Hematopoietic multipotent progenitor cell treated with erythropoietin and hydrocortisone succinate and interleukin-3 and kit ligand, for 4 days (in vitro differentiated cells): ENCODE measurements at regions not wholly inside any gene's neighbourhood (a gene's known extent, or its start where the extent isn't known, plus 50 kb on each side); places are given as distances from the start of the nearest gene placed in this dataset.

Experiments
- DNase-seq: peaks from one replicate; pipeline ENCODE4 v3.0.0-alpha.2; 2015

DNA sequence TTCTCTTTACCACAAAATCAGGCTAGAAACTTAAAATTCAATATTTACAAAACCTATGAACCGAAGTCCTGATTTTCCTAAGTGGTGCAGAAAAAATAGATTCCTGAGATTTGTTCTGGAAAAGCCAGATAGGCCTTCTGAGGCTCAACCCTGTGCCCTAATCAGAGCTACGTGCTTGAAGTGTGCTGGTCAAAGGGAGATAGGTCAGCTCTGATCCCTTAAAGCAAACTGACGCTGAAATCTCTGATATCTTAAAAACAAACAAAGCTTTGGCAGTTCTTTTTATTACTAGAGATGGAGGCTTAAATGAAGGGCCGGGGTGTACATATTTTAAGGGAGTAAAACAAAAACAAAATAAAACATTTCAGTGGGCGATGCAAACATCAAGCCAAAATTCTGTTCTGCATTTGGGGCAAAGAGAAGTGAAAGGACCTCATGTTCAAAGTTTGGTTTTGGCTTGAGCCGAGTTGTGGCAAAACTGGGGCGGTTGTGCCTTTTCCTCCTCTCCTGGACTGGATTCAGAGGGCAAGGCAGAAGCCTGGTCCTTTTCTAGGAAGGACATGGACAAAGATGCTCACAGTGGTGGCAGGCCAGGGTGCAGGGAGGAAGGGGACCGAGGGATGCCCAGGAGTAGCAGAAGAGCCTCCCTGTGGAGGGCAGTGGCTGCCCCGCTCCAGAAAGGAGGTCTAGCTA, 295.0 kb downstream of the CDCA7 start:
- no peak for DNase-seq

DNA sequence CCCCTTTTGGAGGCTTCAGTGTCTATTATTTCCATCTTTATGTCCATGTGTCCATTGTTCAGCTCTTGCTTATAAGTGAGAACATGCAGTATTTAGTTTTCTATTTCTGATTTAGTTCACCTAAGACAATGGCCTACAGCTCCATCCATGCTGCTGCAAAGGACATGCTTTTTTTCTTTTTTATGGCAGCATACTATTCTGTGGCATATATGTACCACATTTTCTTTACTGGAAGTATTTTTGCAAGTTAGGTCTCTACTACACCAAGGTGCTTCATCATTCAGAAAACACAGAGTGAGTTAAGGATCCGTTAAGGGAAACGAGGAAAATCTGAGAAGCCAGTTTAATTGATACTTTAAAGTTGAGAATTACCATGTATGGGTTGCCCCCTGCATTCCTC, 297.2 kb downstream of the CDCA7 start:
- no peak for DNase-seq

DNA sequence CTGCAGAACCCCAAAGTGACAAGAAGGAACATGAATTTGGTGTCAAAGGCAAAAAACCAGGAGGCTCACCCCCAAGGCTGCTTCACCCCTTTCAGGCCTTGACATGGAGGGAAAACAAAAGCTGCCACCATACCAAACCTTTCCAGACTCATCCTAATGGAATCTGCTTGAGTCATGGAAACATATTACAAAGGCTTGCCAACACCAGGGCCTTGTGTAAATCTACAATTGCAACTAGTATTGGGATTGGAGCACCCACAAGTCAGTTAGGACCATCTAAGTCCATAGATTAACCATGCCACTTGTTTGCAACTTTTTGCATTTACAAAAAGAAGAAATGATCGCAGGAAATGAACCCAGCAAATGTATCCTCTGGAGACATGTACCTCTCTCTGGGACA, 297.6 kb downstream of the CDCA7 start:
- no peak for DNase-seq

DNA sequence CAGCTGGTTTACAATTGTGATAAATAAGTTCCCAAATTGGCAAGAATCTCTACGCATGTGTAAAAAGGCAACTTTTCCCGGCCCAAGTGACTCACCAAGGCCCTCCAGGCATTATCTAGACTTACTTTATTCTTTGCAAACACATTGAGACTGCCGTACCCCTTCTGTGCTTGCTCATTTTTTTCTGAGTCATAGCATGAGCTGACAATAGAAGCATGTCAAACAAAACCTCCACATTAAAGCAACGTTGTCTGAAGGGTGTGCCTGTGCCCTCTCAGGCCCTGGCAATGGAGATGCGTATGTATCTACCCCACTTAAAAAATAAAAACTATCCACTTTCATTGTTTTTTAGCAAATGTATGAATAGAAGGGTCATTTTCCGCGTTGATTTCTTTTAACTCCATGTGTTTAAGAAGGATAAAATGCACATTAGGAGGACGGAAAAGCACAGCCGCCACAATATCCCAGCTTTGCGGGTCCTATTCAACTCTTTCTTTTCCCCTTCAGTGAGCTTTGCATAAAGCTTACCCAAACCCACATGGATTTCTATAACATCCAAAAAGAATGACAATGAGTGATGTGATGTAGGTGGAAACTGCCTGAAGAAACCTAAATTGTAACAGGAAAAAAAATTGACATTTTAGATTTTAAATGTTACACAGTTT, 298.2 kb downstream of the CDCA7 start:
- no peak for DNase-seq

DNA sequence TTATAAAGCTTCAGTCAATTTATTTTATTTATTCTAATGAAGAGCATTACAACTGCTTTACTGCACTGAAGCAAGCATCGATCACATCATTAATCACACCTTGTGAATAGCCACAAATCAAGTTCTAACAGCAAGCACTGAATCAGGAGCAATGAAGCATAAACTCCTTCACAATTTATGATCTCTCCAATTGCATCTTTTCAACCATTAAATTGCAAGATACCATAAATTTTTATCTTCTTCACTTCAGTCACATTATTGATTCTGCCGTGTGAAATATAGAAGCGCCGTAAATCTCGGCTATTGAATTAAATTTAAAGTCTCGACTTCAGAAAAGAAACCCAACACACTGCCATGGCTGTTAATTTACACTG, 298.7 kb downstream of the CDCA7 start:
- DNase-seq: no peak

DNA sequence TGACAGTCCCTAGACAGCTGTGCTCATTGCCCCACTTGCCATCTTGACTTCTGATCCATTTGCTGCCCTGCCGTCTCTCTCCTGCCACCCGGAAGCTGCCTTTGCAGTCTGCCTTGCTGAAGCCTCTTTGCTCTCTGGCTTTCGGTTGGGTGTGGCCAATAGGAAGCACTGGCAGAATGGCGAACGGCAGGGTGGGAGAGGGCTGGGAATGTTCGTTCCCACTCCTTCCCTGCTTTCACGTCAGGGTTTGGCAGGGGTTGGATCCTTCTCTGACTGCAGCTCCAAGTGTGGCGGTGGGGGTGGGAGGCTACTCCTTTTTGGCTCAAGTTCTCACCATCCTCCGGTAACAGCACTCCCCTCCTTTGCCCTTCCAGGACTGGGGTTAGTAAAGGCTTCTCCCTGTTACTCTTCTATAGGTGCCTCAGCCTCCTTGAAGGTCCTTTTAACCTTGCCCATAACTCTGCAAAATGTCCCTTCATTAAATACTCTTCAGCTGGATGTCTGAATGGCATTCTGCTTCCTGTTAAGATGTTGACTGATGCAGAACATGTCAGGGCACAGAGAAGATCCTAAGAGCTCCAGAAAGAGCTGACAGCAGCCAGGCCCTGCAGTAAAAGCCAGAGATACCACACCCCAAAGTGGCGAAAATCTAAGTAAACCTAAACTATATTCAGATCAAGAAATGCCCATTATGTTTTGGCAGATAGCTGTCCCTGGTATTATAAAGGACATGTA, 299.7 kb downstream of the CDCA7 start:
- DNase-seq: no peak

DNA sequence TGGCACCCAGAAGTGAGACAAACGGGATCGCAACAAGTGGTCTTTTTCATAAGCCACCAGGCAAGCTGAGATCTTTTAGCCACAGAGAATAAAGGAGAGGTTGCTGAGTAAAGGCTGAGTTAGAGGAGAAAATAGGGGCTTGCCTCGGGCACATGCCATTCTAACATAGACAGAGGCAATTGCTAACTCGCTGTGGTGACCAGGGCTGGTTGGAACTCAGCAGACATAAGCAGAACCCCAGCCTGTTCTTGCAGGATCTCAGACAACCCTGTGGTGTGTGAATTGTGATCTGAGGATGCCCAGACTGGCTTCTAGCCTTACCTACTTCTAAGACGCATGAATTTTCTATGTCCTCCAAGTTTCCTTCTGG, 300.2 kb downstream of the CDCA7 start:
- DNase-seq: no peak

DNA sequence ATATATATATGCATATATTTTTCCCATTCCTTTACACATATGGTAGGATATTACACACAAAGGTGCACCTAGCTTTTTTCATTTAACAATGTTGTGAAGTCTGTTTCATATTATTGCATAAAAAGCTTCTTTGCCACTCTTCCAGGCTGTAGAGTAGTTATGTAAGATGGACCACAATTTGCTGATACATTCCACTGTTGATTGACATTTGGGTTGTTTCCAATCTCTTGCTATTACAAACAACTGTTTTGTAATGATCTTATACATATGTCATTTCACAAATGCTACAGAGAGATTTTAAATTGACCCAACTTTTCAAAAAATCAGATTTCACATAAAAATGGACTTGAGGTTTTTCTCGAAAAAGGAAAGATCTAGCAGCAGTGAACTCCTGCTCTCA, 301.4 kb downstream of the CDCA7 start:
- DNase-seq: no peak

DNA sequence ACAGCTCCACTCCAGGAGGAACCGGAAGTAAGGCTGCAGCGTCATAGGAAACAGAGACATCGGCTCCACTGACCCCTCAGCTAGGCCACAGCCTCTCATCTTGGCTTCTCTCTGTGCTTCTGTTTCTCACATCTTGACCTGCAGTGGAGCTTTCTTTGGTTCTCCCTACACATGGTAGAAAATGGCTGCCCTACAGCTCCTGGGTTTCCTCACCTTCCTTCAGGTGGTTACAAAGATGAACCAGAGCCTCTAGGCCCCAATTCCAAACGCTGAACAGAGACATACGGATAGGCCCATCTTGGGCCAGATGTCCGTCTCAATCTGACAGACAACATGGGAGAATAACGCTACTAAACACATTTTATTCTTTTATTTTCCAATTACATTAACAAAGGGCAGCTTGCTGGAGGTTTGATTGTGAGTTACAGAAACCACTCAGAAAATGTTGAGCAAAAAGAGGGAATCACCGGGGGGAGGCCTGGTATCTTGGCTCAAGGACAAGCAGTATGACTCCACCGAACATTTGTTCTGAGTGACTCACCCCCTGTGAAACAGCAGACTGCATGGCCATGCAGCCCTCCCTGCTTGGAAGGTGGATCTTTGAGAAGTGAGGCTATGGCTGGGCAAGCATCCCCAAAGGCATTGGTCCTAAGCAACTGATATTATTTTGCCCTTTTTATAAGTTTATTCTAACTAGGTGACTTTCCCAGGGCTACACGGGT, 303.5 kb downstream of the CDCA7 start:
- DNase-seq: no peak

DNA sequence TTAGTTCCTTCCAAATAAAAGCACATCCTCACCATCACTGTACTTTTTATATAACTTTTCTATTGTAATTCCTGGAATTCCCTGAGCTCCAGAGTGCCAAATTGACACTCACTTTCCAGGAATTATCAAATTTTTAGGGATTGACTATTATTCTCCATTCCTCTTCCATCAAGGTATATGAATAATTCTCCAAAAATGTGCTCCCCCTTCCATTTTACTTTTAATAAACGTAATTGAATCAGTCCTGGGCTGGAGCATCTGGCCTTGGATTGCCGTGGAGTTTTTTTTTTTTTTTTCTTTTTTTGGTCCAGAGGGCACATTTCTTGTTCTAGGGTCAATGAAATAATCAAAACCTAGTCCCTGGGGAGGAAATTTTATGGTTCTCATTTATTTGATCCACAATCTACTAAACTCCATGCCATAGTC, 304.3 kb downstream of the CDCA7 start:
- DNase-seq: no peak

DNA sequence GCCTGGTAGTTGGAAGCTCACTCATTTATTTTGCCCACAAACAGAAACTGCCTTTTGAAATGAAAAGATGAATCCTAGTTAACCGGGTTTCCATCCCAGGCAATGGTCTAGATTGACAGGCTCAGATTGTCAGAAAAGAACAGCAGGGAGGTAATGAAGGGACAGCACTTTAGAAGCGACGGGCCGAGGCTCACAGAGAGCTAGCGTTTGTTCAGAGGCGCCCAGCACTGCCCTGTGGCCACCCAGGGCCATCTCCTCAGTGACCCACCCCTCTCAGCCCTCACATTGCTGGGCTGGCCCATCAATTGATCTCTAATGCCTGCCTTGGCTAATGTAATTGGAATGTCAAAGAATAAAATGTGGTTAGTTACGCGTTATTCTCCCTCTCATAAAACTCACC, 304.8 kb downstream of the CDCA7 start:
- DNase-seq: no peak

DNA sequence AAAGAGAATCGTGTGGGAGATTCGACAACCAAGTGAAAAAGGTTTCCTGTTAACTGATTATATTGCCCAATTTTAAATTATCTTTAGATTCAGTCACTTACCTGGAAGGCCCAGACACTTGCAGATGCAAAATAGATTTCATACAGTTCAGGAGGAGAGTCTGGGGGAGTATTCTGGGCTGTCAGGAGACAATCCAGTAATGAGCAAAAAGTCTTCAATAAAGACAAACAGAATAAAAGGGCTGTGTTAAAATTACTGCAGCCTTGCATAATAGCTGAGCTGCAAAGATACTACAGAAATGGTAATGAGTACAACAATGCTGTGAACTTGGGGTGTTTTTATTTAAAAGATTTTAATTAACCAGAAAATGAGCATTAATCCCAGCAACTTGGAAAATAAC, 303.6 kb downstream of the SP3 start:
- DNase-seq: no peak

DNA sequence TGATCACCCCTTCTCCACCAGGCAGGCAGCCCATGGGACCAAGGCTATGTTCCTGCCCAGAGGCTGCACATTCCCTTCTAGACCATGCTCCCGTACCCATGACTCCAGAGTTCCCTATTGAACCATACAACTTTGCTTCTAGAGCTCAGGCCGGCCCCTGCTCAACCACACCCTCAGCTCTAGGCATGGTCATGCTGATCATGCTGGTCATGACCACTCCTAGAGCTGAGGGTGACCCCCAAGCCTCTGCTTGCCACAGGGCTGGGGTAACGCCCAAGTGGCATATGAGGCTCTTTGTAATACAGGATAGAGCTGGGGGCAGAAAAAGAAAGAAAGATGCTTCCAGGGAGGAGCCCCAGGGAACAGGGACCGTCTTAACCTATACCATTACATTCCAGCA, 301.8 kb downstream of the SP3 start:
- DNase-seq: no peak

DNA sequence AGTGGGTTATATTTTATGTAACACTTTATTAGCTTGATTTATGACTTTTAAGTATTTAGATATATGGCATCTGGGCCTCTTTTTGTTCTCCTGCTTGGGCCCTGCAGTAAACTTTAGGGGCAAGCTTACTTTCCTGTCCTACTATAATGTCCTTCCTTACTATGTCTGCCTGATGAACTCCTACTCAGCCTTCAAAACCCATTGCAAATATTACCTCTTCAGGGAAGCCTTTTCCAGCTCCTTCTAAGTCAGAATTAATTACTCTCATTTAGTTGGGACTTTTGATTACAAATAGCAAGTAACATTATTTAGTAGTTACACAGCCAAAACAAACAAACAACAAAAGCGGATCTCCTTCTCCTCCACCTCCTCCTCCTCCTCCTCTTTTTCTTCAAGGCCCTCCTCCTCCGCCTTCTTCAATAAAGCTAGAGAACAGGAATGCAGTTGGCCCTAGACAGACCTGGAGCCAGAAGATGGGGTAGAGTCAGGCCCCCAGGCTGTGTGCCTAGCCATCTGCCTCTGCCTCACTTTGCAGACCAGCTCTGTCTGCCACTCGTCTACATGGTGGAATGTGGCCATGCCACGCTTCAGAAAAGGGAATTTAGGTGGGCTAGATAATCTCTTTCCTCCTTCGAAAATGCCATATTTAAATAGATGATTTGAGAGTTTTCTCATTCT, 301.2 kb downstream of the SP3 start:
- no peak for DNase-seq

DNA sequence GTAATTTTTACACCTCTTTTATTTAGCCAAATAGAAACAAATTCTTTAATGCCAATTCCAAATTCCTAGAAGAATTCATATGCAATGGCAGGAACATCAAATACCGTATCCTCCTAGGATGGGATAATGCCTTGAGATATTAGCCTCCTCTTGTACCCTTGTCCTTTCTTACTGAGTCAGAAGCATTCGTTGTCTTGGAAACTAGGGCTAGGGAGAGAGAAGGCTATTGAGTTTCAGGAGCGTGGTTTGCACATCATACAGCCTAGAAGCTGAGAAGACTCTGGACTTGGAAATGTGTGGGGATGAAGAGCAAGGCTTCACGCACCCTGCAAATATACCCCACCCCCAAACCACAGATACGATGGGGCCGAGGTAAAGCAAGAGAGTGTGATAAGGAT, 300.7 kb downstream of the SP3 start:
- DNase-seq: no peak

DNA sequence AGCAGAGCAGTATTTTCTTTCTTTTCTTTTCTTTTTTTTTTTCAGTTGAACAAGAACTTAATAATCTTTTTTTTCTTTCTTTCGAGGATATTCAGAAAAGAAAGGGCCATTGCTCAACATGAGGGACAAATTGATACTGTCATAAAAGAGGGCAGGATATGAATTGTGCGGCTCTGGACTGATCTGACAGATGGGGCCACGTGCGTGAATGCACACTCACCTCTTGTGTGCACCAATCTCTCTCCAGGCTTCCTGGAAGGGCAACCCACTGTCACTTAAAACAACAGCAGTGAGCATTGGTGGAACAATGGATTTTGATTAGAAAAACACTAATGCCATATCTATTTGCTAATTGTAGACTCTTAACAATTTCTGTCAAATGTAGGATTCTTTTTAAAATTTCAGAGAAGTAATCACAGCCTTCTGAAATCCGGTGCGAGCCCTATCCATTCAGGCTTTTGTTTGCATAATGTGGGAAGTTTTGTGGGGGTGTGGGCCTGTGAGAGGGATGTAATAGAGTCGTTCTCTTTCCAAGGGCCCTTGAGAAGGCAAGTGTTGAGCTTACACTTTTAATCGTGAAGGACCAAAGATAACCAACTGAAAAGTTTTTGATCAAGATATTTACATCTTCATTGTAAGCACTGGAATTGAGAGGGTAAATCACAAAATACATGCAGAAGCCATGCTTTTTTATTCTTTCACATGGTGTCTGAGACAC, 298.8 kb downstream of the SP3 start:
- DNase-seq: no peak

DNA sequence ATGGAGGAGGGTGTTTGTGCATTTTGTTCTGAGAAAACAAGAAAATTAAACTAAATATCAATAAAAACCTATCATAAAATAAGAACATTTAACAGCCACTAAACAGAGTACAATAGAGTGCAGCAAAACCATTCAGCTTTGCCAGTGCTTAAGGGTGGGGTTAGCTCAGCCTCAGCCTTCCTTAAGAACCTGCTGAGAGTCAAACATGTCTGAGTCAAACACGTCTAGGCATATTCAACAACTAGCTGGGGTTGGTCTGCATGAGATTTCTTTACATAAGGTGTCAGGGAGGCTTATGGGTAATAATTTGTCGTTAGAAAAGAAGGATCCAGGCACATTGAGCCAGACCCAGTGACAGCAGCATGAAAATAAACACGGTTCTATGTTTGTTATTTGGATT, 298.2 kb downstream of the SP3 start:
- no peak for DNase-seq

DNA sequence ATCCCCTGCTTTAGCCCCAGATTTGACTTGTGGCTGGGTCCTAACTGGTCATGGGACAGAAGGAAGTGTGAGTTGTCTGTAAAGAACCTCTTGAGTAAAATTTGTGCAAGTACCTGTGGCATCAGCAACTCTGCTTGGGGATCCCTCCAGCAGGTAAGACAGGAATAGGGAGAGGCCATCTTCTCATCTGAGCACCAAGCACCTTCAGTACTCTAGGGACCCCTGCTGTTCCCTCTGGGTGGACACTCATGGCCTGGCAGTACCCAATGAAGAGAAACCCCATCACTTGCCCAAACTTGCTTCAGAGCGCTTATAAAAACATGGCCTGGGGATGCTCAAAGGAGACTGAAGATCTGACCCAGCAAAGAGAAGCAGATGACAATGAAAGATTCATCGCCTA, 297.8 kb downstream of the SP3 start:
- peak; percentile 6 for DNase-seq

DNA sequence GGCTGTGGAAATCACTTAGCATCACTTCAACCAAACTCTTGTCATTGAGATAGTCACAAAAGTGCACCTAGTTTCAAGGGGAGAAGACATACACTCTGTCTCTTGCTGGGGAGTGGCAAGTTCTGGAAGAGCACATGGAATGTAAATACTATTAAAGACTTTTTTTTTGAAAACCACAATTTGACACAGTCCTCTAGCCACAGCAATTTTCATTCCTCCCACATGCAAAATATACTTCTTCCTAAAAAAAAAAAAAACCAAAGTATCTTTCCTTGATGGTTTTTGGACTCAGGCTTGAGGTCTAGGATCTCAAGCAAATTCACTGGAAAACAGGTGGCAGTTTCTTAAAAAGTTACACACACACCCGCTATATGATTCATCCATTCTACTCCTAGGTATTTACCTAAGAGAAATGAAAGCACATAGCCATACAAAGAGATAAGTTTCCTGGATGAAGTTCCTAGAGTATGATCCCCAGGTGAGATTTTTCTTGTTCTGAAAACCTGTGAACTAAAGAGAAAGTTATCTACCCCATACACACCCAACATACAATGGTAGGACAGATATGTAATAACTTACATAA, 295.8 kb downstream of the SP3 start:
- no peak for DNase-seq

DNA sequence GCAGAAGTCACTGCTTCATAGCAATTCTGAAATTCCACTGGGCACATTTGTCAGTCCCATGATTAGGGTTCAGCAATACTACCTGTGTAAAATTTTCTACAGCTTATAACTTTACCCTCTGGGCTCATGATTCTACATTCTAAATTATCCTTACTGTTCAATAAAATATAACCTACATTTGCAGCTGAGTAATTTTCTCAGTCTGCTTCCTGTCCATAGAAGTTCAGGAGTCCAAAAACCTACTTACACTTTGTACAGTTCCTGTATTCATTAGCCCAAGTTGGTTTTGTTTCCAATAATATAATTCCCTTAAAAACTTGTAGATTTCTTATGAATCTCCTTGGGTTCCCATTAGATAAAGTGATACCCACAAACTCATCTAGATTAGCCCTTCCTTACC, 295.3 kb downstream of the SP3 start:
- DNase-seq: no peak

DNA sequence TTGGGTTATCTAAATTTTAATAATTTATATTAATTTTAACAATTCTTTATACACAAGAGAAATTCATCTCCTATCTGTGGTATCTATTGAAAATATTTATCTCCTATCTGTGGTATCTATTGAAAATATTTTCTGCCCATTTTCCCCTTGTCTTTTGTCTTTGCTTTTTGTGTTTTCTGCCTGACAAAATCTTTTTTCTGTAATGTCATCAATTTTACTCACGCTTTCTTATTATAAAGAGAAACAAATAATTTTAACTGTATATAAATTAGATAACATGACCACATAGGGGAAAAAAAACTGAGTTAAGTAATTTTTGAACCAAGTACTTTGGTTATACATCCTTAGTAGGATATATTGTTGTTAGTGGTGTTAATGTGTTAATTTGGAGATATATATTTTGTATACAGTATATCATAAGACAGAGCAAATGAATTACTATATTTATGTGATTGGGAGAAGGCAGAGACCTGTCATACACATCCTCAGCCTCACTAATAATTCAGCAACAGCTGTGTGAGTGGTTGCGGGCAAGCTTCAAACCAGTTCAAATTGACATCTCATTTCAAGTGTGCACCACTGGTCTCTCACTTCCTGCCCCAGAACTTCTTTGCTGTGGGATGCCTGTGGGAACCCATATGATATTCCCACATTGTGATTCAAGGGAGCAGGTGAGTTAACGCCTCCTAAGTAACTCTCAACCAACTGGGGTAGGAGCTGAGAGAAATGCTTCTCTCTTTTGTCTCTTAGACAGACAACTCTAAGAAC, 292.4 kb downstream of the SP3 start:
- no peak for DNase-seq
